ENCODE measurements at regions not wholly inside any gene's neighbourhood (a gene's known extent, or its start where the extent isn't known, plus 50 kb on each side); places are given as distances from the start of the nearest gene placed in this dataset.

DNA sequence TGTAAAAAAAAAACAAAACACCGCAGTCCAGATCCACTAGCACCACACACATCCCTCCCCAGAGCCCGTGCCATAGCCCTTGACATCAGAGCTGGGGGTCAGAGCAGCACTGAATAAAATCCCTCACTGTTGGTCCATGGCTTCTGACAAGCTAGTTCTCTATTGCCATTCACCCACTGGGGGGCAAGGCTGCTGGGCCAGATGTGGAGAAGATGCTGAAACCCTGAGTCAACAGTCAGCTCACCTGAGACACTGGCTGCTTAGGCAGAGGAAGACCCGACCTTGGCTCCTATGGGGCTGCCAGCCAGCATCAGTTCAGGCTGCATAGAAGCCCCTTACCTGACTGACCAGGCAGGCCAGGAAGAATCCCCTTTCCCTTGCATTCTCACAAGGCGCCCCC is 228.2 kb downstream of the SOX9 start:
- TF ChIP-seq POLR2A (IDR thresholded peaks at IDR 0.05): no peak
- TF ChIP-seq, protein P1, sequence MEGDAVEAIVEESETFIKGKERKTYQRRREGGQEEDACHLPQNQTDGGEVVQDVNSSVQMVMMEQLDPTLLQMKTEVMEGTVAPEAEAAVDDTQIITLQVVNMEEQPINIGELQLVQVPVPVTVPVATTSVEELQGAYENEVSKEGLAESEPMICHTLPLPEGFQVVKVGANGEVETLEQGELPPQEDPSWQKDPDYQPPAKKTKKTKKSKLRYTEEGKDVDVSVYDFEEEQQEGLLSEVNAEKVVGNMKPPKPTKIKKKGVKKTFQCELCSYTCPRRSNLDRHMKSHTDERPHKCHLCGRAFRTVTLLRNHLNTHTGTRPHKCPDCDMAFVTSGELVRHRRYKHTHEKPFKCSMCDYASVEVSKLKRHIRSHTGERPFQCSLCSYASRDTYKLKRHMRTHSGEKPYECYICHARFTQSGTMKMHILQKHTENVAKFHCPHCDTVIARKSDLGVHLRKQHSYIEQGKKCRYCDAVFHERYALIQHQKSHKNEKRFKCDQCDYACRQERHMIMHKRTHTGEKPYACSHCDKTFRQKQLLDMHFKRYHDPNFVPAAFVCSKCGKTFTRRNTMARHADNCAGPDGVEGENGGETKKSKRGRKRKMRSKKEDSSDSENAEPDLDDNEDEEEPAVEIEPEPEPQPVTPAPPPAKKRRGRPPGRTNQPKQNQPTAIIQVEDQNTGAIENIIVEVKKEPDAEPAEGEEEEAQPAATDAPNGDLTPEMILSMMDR (IDR thresholded peaks at IDR 0.05): no peak

All from Peyer's patch (tissue), 4 donors.